VCaP (cell line): ENCODE measurements at regions not wholly inside any gene's neighbourhood (a gene's known extent, or its start where the extent isn't known, plus 50 kb on each side); places are given as distances from the start of the nearest gene placed in this dataset.
"Not testable (repeated sequence)": the region's sequence is repeated elsewhere in the genome, so short reads cannot be mapped to it uniquely, and the experiment has no call there.

ENCODE experiments used
- H3K27ac ChIP-seq: fragments of 450-650 bp; 2 replicates; pipeline ENCODE4 v1.5.1; 2017
- CTCF ChIP-seq: fragments of 450-650 bp; conservative IDR thresholded peaks from 2 replicates; pipeline ENCODE4 v1.5.1; 2017; ENCODE audit warnings: mild to moderate bottlenecking, moderate library complexity

- no peak overlapping the region for H3K27ac ChIP-seq
- peak; percentile 74 for TF ChIP-seq CTCF
Measured at GRCh38 chr3:155995525-155996370, 124.6 kb upstream of the KCNAB1 start.

- no peak overlapping the region for H3K27ac ChIP-seq
Measured at GRCh38 chr3:155996882-155997281, 123.5 kb upstream of the KCNAB1 start.

GRCh38 chr3:155998173-155998572 is 122.2 kb upstream of the KCNAB1 start:
- H3K27ac ChIP-seq, result not testable (repeated sequence)

More at GRCh38 chr3:155996882-155997281, 123.5 kb upstream of the KCNAB1 start:
- no peak for TF ChIP-seq CTCF

GRCh38 chr3:156005736-156006135 is 114.6 kb upstream of the KCNAB1 start:
- TF ChIP-seq CTCF, result no peak

GRCh38 chr3:156010829-156011228 is 109.5 kb upstream of the KCNAB1 start:
- TF ChIP-seq CTCF, result peak; percentile 93
- no peak overlapping the region for H3K27ac ChIP-seq

More at GRCh38 chr3:156005736-156006135, 114.6 kb upstream of the KCNAB1 start:
- H3K27ac ChIP-seq, result no peak overlapping the region

- TF ChIP-seq CTCF, result no peak
- H3K27ac ChIP-seq, result no peak overlapping the region
Measured at GRCh38 chr3:156014489-156014888, 105.9 kb upstream of the KCNAB1 start.

- no peak overlapping the region for H3K27ac ChIP-seq
- TF ChIP-seq CTCF, result no peak
Measured at GRCh38 chr3:156016902-156017301, 103.5 kb upstream of the KCNAB1 start.

GRCh38 chr3:156017352-156018030 is 102.9 kb upstream of the KCNAB1 start:
- TF ChIP-seq CTCF, result no peak
- H3K27ac ChIP-seq, result no peak overlapping the region
